ENCODE measurements at regions not wholly inside any gene's neighbourhood (a gene's known extent, or its start where the extent isn't known, plus 50 kb on each side); places are given as distances from the start of the nearest gene placed in this dataset.

DNA sequence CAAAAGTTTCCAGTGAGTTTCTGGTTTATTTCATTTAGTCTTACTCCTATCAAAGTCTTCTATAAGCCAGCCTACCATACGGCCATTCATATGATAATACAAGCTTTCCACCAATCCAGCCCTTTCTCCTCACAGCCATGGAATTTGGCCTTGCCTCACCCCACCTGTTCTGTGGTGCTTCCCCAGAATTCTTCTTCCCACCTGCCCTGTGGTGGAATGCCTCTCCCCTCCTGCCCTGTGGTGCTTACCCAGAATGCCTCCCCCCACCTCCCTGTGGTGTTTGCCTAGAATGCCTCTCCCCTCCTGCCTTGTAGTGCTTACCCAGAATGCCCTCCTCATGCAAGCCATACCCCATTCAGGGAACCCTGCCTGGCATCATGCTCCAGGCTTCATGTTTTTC, 90.3 kb upstream of the APC start:
- TF ChIP-seq, protein P1, sequence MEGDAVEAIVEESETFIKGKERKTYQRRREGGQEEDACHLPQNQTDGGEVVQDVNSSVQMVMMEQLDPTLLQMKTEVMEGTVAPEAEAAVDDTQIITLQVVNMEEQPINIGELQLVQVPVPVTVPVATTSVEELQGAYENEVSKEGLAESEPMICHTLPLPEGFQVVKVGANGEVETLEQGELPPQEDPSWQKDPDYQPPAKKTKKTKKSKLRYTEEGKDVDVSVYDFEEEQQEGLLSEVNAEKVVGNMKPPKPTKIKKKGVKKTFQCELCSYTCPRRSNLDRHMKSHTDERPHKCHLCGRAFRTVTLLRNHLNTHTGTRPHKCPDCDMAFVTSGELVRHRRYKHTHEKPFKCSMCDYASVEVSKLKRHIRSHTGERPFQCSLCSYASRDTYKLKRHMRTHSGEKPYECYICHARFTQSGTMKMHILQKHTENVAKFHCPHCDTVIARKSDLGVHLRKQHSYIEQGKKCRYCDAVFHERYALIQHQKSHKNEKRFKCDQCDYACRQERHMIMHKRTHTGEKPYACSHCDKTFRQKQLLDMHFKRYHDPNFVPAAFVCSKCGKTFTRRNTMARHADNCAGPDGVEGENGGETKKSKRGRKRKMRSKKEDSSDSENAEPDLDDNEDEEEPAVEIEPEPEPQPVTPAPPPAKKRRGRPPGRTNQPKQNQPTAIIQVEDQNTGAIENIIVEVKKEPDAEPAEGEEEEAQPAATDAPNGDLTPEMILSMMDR (conservative IDR thresholded peaks at IDR 0.05) = no peak
- no peak for TF ChIP-seq ZFX (IDR thresholded peaks at IDR 0.05)

Data from C4-2B (cell line).